GM23248 (cell line): ENCODE measurements at regions not wholly inside any gene's neighbourhood (a gene's known extent, or its start where the extent isn't known, plus 50 kb on each side); places are given as distances from the start of the nearest gene placed in this dataset.

Experiments used
- DNase-seq: peaks from one replicate; pipeline ENCODE4 v3.0.0-alpha.2; 2015
- H2AFZ ChIP-seq: fragments of 200-600 bp; sonication (generic); 2 replicates; pipeline ENCODE4 v1.6.1; 2016; ENCODE audit warnings: antibody characterized with exemption
- H3F3A ChIP-seq: fragments of 200-600 bp; sonication (generic); 2 replicates; pipeline ENCODE4 v1.6.1; 2016; ENCODE audit warnings: mild to moderate bottlenecking, antibody characterized with exemption, mixed run types; ENCODE audit not compliant: insufficient read depth
- H3K27ac ChIP-seq: fragments of 200-600 bp; sonication (generic); 2 replicates; pipeline ENCODE4 v1.5.1; 2016; ENCODE audit warnings: mild to moderate bottlenecking
- H3K27me3 ChIP-seq: fragments of 200-600 bp; sonication (generic); replicated peaks from 2 replicates; pipeline ENCODE4 v1.6.1; 2016; ENCODE audit warnings: mild to moderate bottlenecking; ENCODE audit not compliant: insufficient read depth
- H3K36me3 ChIP-seq: fragments of 200-600 bp; sonication (generic); 2 replicates; pipeline ENCODE4 v1.6.1; 2016; ENCODE audit warnings: low read depth, mild to moderate bottlenecking
- H3K4me1 ChIP-seq: fragments of 200-600 bp; sonication (generic); 2 replicates; pipeline ENCODE4 v1.6.1; 2016; ENCODE audit warnings: mild to moderate bottlenecking; ENCODE audit not compliant: insufficient read depth
- H3K4me2 ChIP-seq: fragments of 200-600 bp; sonication (generic); one replicate; pipeline ENCODE4 v1.6.1; 2016; ENCODE audit warnings: mild to moderate bottlenecking; ENCODE audit not compliant: unreplicated experiment
- H3K4me3 ChIP-seq: fragments of 200-600 bp; sonication (generic); 2 replicates; pipeline ENCODE4 v1.5.1; 2016; ENCODE audit warnings: mild to moderate bottlenecking
- H3K79me2 ChIP-seq: fragments of 200-600 bp; sonication (generic); 2 replicates; pipeline ENCODE4 v1.6.1; 2016; ENCODE audit warnings: mild to moderate bottlenecking; ENCODE audit not compliant: insufficient read depth
- H3K9ac ChIP-seq: fragments of 200-600 bp; sonication (generic); 2 replicates; pipeline ENCODE4 v1.6.1; 2016; ENCODE audit warnings: mild to moderate bottlenecking
- H3K9me2 ChIP-seq: fragments of 200-600 bp; sonication (generic); 2 replicates; pipeline ENCODE4 v1.6.1; 2016; ENCODE audit warnings: mixed run types, mild to moderate bottlenecking, moderate library complexity; ENCODE audit not compliant: insufficient read depth
- H3K9me3 ChIP-seq: fragments of 200-600 bp; sonication (generic); one replicate; pipeline ENCODE4 v1.6.1; 2017; ENCODE audit warnings: low read depth
- H4K20me1 ChIP-seq: fragments of 200-600 bp; sonication (generic); 2 replicates; pipeline ENCODE4 v1.6.0; 2016; ENCODE audit not compliant: insufficient read depth
- EZH2 ChIP-seq: fragments of 200-600 bp; sonication (generic); IDR thresholded peaks from 2 replicates; pipeline ENCODE4 v1.6.1; 2018; ENCODE audit warnings: antibody characterized with exemption, mild to moderate bottlenecking; ENCODE audit not compliant: insufficient read depth, poor library complexity, severe bottlenecking
- EZH2phosphoT487 ChIP-seq: fragments of 200-600 bp; sonication (generic); IDR thresholded peaks from 2 replicates; pipeline ENCODE4 v1.6.1; 2018; ENCODE audit warnings: antibody characterized with exemption, moderate library complexity, mild to moderate bottlenecking, low read depth; ENCODE audit not compliant: insufficient read depth
- WGBS, 2 experiments: methylation state at CpG; one replicate each; pipeline ENCODE4 v1.1.6; 2015 to 2017; ENCODE audit warnings: low lambda C conversion rate in 2 of 2, low coverage in 1 of 2; ENCODE audit errors: missing lambda C conversion rate in 2 of 2; 5-methylcytosine and 5-hydroxymethylcytosine counted together
- in situ Hi-C: fragments of 300-500 bp; cut with MboI; formaldehyde crosslinking; loops from 2 replicates; pipeline ENCODE4 v1.15.0; 2020

- H3K27ac ChIP-seq, result no peak overlapping the region
- H3K4me3 ChIP-seq, result no peak overlapping the region
- TF ChIP-seq EZH2phosphoT487 (no peak), EZH2 (no peak)
- DNase-seq, result no peak
- in situ Hi-C loops, result no loop called here
- no peaks in the 10 kb centered on the region for H3K36me3 ChIP-seq
- no peaks in the 10 kb centered on the region for H3F3A ChIP-seq
- no peaks in the 10 kb centered on the region for H3K9me2 ChIP-seq
- no peaks in the 10 kb centered on the region for H3K27me3 ChIP-seq
- H3K4me2 ChIP-seq, result no peak overlapping the region
- H3K9ac ChIP-seq, result no peak overlapping the region
- 68 to 74% methylated on average over 5 of the region's 5 CpGs for WGBS, 2 experiments
- no peaks in the 10 kb centered on the region for H3K4me1 ChIP-seq
- no peaks in the 10 kb centered on the region for H4K20me1 ChIP-seq
- H2AFZ ChIP-seq, result no peak overlapping the region
- no peaks in the 10 kb centered on the region for H3K79me2 ChIP-seq
- H3K9me3 ChIP-seq, result no peaks in the 10 kb centered on the region
These were observed 93.6 kb upstream of the CHODL start for GRCh38 chr21:18151046-18151445.

DNA sequence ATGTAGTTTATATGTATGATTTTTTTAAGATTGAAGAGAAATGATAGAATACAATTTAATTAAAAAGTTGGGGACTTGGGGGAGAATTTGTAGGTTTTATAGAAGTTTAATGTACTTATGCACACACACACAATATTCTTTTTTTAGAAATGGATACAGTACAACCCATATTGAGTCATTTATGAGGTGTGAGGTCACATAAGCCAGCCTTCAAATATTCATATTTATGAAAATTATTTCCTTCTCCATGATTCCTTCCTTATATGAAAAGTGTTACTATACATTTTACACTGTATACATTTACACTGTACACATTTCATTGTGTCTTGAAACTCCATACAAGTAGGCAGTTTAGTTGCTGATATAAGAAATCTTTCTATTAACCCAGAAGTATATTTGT is 96.2 kb upstream of the CHODL start:
- Histone ChIP-seq H3K9me2 (no peaks in the 10 kb centered on the region), H3K27me3 (no peaks in the 10 kb centered on the region), H3K9ac (no peak overlapping the region), H3K27ac (no peak overlapping the region), H3K36me3 (no peaks in the 10 kb centered on the region), H3K4me1 (no peaks in the 10 kb centered on the region), H3K4me3 (no peak overlapping the region), H2AFZ (no peak overlapping the region), H3K79me2 (no peaks in the 10 kb centered on the region), H4K20me1 (no peaks in the 10 kb centered on the region), H3F3A (no peaks in the 10 kb centered on the region), H3K4me2 (no peak overlapping the region), H3K9me3 (no peaks in the 10 kb centered on the region)
- TF ChIP-seq EZH2phosphoT487 (no peak), EZH2 (no peak)
- no peak for DNase-seq
- in situ Hi-C loops, result no loop called here

- WGBS, 2 experiments, result 5 to 7% methylated on average over 3 of the region's 3 CpGs
- no peak for TF ChIP-seq EZH2phosphoT487
- no peak for TF ChIP-seq EZH2
- no peak overlapping the region for H3K27ac ChIP-seq
- H3K9me2 ChIP-seq, result no peaks in the 10 kb centered on the region
- no peak overlapping the region for H2AFZ ChIP-seq
- H3K4me1 ChIP-seq, result no peaks in the 10 kb centered on the region
- H3K9me3 ChIP-seq, result no peaks in the 10 kb centered on the region
- H3K27me3 ChIP-seq, result no peaks in the 10 kb centered on the region
- no peaks in the 10 kb centered on the region for H4K20me1 ChIP-seq
- H3K4me3 ChIP-seq, result no peak overlapping the region
- in situ Hi-C loops, result no loop called here
- no peaks in the 10 kb centered on the region for H3F3A ChIP-seq
- no peak overlapping the region for H3K4me2 ChIP-seq
- no peak for DNase-seq
- no peak overlapping the region for H3K9ac ChIP-seq
- no peaks in the 10 kb centered on the region for H3K79me2 ChIP-seq
- H3K36me3 ChIP-seq, result no peaks in the 10 kb centered on the region
These were observed 97.0 kb upstream of the CHODL start for GRCh38 chr21:18147678-18148077.

GRCh38 chr21:18146820-18147219 is 97.8 kb upstream of the CHODL start:
- Histone ChIP-seq H3K4me2 (no peak overlapping the region), H4K20me1 (no peaks in the 10 kb centered on the region), H3K9me3 (peaks cover 3% of the 10 kb centered on the region), H3K4me3 (no peak overlapping the region), H3K4me1 (no peaks in the 10 kb centered on the region), H3K36me3 (no peaks in the 10 kb centered on the region), H3K9ac (no peak overlapping the region), H3F3A (no peaks in the 10 kb centered on the region), H2AFZ (no peak overlapping the region), H3K27me3 (no peaks in the 10 kb centered on the region), H3K79me2 (no peaks in the 10 kb centered on the region), H3K9me2 (no peaks in the 10 kb centered on the region), H3K27ac (no peak overlapping the region)
- in situ Hi-C loops, result no loop called here
- TF ChIP-seq EZH2 (no peak), EZH2phosphoT487 (no peak)
- DNase-seq, result no peak

DNA sequence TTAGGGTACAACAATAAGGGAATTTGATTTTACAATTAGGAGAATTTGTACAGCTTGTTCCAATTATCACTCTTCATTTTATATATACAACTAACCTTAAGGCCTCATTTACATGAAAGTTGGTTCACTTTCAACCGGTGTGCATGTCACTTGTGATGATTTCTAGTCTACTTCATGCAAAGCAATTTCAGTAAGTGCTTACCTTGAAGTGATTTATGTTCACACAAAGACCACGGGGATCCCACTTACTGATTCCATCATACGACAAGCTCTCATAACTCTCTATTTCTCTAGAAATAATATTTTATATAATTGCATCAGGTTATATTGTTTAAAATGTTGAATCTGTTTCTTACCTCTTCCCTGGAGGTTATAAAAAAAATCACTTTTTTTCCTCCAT is 100.3 kb upstream of the CHODL start:
- H3K4me2 ChIP-seq, result no peak overlapping the region
- in situ Hi-C loops, result no loop called here
- WGBS, 2 experiments, result 42 to 52% methylated on average over 3 of the region's 3 CpGs
- H3K9me3 ChIP-seq, result peaks cover 3% of the 10 kb centered on the region
- H3K79me2 ChIP-seq, result no peaks in the 10 kb centered on the region
- TF ChIP-seq EZH2 (no peak), EZH2phosphoT487 (no peak)
- no peaks in the 10 kb centered on the region for H3K27me3 ChIP-seq
- no peaks in the 10 kb centered on the region for H3K36me3 ChIP-seq
- no peak for DNase-seq
- H3K9ac ChIP-seq, result no peak overlapping the region
- H3K27ac ChIP-seq, result no peak overlapping the region
- H3K9me2 ChIP-seq, result no peaks in the 10 kb centered on the region
- H3K4me1 ChIP-seq, result no peaks in the 10 kb centered on the region
- H3F3A ChIP-seq, result no peaks in the 10 kb centered on the region
- H3K4me3 ChIP-seq, result no peak overlapping the region
- no peaks in the 10 kb centered on the region for H4K20me1 ChIP-seq
- H2AFZ ChIP-seq, result no peak overlapping the region
